B cell (primary cell): ENCODE measurements at regions not wholly inside any gene's neighbourhood (a gene's known extent, or its start where the extent isn't known, plus 50 kb on each side); places are given as distances from the start of the nearest gene placed in this dataset.

Experiments
- ATAC-seq: fragments of 200-7000 bp; cut with Tn5 transposase; one replicate; pipeline ENCODE4 v1.10.0; 2021; ENCODE audit warnings: low read depth, mild to moderate bottlenecking, moderate number of reproducible peaks, moderate library complexity
- CTCF ChIA-PET: fragments of 350-600 bp; sonication (Branson Sonifier 250); formaldehyde crosslinking; loops from one replicate; lab custom pipeline; 2021; ENCODE audit warnings: antibody characterized with exemption, inconsistent platforms; lab: Charles Lee
- POLR2A ChIA-PET: fragments of 350-600 bp; sonication (Branson Sonifier 250); formaldehyde crosslinking; loops from one replicate; lab custom pipeline; 2021; ENCODE audit warnings: antibody characterized with exemption; lab: Charles Lee
- DNase-seq: peaks from one replicate; pipeline ENCODE4 v3.0.0; 2013
- H2AFZ ChIP-seq: 2 replicates; pipeline ENCODE4 v1.6.1; 2012; ENCODE audit warnings: mild to moderate bottlenecking, low read depth, low read length; ENCODE audit not compliant: insufficient read depth, poor library complexity, severe bottlenecking
- H3K27ac ChIP-seq, 2 donors: 1 replicate in 1 of 2; 2 replicates in 1 of 2; pipeline ENCODE4 v1.5.1; 2012 to 2013; ENCODE audit warnings: low read length in 2 of 2, mild to moderate bottlenecking in 2 of 2, moderate library complexity in 1 of 2
- H3K27me3 ChIP-seq, 4 experiments: fragments of 200-600 bp in 1 of 4; sonication (generic) in 1 of 4; replicated peaks in 1 of 4; 1 replicate in 2 of 4; 2 replicates in 2 of 4; pipeline versions ENCODE4 v1.6.1 to v1.7.0; 2013 to 2016; ENCODE audit warnings: low read length in 3 of 4, mild to moderate bottlenecking in 2 of 4, mixed read lengths in 1 of 4, moderate library complexity in 1 of 4; ENCODE audit not compliant: insufficient read depth in 4 of 4, control insufficient read depth in 3 of 4; ENCODE audit errors: control extremely low read depth in 1 of 4
- H3K36me3 ChIP-seq, 2 experiments: replicated peaks in 1 of 2; 1 replicate in 1 of 2; 2 replicates in 1 of 2; pipeline versions ENCODE4 v1.6.1 to v1.7.1; 2013; ENCODE audit warnings: low read length in 1 of 2; ENCODE audit not compliant: insufficient read depth in 2 of 2, control insufficient read depth in 1 of 2; ENCODE audit errors: control extremely low read depth in 1 of 2, extremely low read depth in 1 of 2
- H3K4me1 ChIP-seq, 2 donors: fragments of 200-600 bp in 1 of 2; sonication (generic) in 1 of 2; 1 replicate in 1 of 2; 2 replicates in 1 of 2; pipeline versions ENCODE4 v1.5.1 to v1.6.1; 2013 to 2017; ENCODE audit warnings: low read length in 2 of 2; ENCODE audit not compliant: control insufficient read depth in 2 of 2, insufficient read depth in 2 of 2
- H3K4me2 ChIP-seq: replicated peaks from 2 replicates; pipeline ENCODE3; 2012; ENCODE audit warnings: mild to moderate bottlenecking, low read depth, low read length; ENCODE audit not compliant: poor library complexity, severe bottlenecking
- H3K4me3 ChIP-seq, 5 experiments: fragments of 200-600 bp in 1 of 5; sonication (generic) in 1 of 5; 1 replicate in 3 of 5; 2 replicates in 2 of 5; pipeline versions ENCODE4 v1.5.1 to v1.7.0; 2011 to 2016; ENCODE audit warnings: low read length in 4 of 5, mild to moderate bottlenecking in 4 of 5, low read depth in 2 of 5, control low read depth in 1 of 5, moderate library complexity in 1 of 5; ENCODE audit not compliant: insufficient read depth in 1 of 5; ENCODE audit errors: control extremely low read depth in 1 of 5, extremely low read depth in 1 of 5
- H3K79me2 ChIP-seq: fragments of 200-600 bp; sonication (generic); one replicate; pipeline ENCODE4 v1.6.0; 2016; ENCODE audit warnings: low read length; ENCODE audit not compliant: control insufficient read depth, insufficient read depth
- H3K9ac ChIP-seq: fragments of 200-600 bp; sonication (generic); 2 replicates; pipeline ENCODE4 v1.6.1; 2017; ENCODE audit warnings: mild to moderate bottlenecking, low read length, moderate library complexity
- H3K9me3 ChIP-seq, 3 donors: one replicate each; pipeline versions ENCODE4 v1.6.1 to v1.7.1; 2013; ENCODE audit warnings: low read length in 2 of 3; ENCODE audit not compliant: control insufficient read depth in 2 of 3, insufficient read depth in 1 of 3; ENCODE audit errors: control extremely low read depth in 1 of 3
- H4K20me1 ChIP-seq: 2 replicates; pipeline ENCODE4 v1.6.0; 2012; ENCODE audit warnings: mild to moderate bottlenecking, low read length; ENCODE audit not compliant: insufficient read depth, control insufficient read depth, poor library complexity, severe bottlenecking
- H3K27ac Mint-ChIP-seq: one replicate; pipeline ENCODE4 v1.8.0; 2021; ENCODE audit warnings: mixed read lengths
- H3K27me3 Mint-ChIP-seq: one replicate; pipeline ENCODE4 v1.8.0; 2021; ENCODE audit warnings: mixed read lengths
- H3K4me1 Mint-ChIP-seq: one replicate; pipeline ENCODE4 v1.8.0; 2021; ENCODE audit warnings: mixed read lengths
- H3K4me3 Mint-ChIP-seq: one replicate; pipeline ENCODE4 v1.8.0; 2021; ENCODE audit warnings: mixed read lengths
- H3K9me3 Mint-ChIP-seq: one replicate; pipeline ENCODE4 v1.8.0; 2022; ENCODE audit warnings: mixed read lengths; ENCODE audit not compliant: insufficient read depth
- CTCF ChIP-seq: fragments of 200-600 bp; IDR thresholded peaks from one replicate; pipeline ENCODE4 v1.8.0; 2022; ENCODE audit warnings: antibody characterized with exemption, mild to moderate bottlenecking
- EZH2 ChIP-seq: IDR thresholded peaks from 2 replicates; pipeline ENCODE4 v1.6.1; 2012; ENCODE audit warnings: borderline replicate concordance, low read depth, mild to moderate bottlenecking, moderate library complexity, low read length; ENCODE audit not compliant: insufficient read depth, poor library complexity, severe bottlenecking
- WGBS: methylation state at CpG from one replicate; pipeline ENCODE4 v1.1.5; 2013; ENCODE audit warnings: missing lambda C conversion rate; ENCODE audit not compliant: insufficient coverage; 5-methylcytosine and 5-hydroxymethylcytosine counted together
- intact Hi-C: fragments of 100-400 bp; cut with micrococcal nuclease; formaldehyde crosslinking; loops from one replicate; pipeline ENCODE4 v1.10.0; 2022

- CTCF ChIA-PET = no interaction called here
- TF ChIP-seq CTCF (no peak), EZH2 (no peak)
- Histone ChIP-seq H3K4me2 (no peak overlapping the region), H3K27me3 (no peaks in the 10 kb centered on the region), H3K9me3 (no peaks in the 10 kb centered on the region), H3K9ac (no peak overlapping the region), H4K20me1 (no peaks in the 10 kb centered on the region), H3K4me3 (no peak overlapping the region), H3K79me2 (no peaks in the 10 kb centered on the region), H2AFZ (no peak overlapping the region), H3K4me1 (peaks cover 2 to 26% of the 10 kb centered on the region in 2 donors), H3K36me3 (no peaks in the 10 kb centered on the region), H3K27ac (peak overlapping the region; percentile 53 to 61)
- Mint-ChIP-seq H3K27ac (peak overlapping the region; percentile 76), H3K4me1 (peaks cover 34% of the 10 kb centered on the region), H3K27me3 (no peaks in the 10 kb centered on the region), H3K9me3 (no peaks in the 10 kb centered on the region), H3K4me3 (peak overlapping the region; percentile 48)
- WGBS = 81% methylated on average over 4 of the region's 8 CpGs
- POLR2A ChIA-PET = no interaction called here
- DNase-seq (peak; percentile 38), ATAC-seq (peak; percentile 53)
- intact Hi-C loops = no loop called here
Measured at GRCh38 chr20:40467703-40468411, 221.2 kb downstream of the MAFB start.

- Histone ChIP-seq H3K4me1 (peaks cover 2 to 26% of the 10 kb centered on the region in 2 donors), H4K20me1 (no peaks in the 10 kb centered on the region), H3K79me2 (no peaks in the 10 kb centered on the region), H3K4me3 (no peak overlapping the region), H3K36me3 (no peaks in the 10 kb centered on the region), H3K4me2 (no peak overlapping the region), H3K9me3 (no peaks in the 10 kb centered on the region), H3K9ac (no peak overlapping the region), H3K27ac (peak overlapping the region; percentile 53 to 61), H3K27me3 (no peaks in the 10 kb centered on the region), H2AFZ (no peak overlapping the region)
- H3K27ac Mint-ChIP-seq = peak overlapping the region; percentile 69
- peaks cover 34% of the 10 kb centered on the region for H3K4me1 Mint-ChIP-seq
- POLR2A ChIA-PET = no interaction called here
- CTCF ChIA-PET = no interaction called here
- 80% methylated on average over 2 of the region's 3 CpGs for WGBS
- intact Hi-C loops = no loop called here
- no peak overlapping the region for H3K4me3 Mint-ChIP-seq
- TF ChIP-seq CTCF = no peak
- no peak for TF ChIP-seq EZH2
- DNase-seq (no peak), ATAC-seq (no peak)
- H3K27me3 Mint-ChIP-seq = no peaks in the 10 kb centered on the region
- H3K9me3 Mint-ChIP-seq = no peaks in the 10 kb centered on the region
Measured at GRCh38 chr20:40467067-40467466, 222.0 kb downstream of the MAFB start.
